NCI-H82 (cell line): ENCODE measurements at regions not wholly inside any gene's neighbourhood (a gene's known extent, or its start where the extent isn't known, plus 50 kb on each side); places are given as distances from the start of the nearest gene placed in this dataset.
A peak's percentile ranks its signal among the peaks of the same experiment; 100 is the strongest.

Experiments used
- DNase-seq: peaks from one replicate; lab custom pipeline; 2025; lab: John Stamatoyannopoulos, UW

GRCh38 chr3:117886147-117886546 lies 1148.5 kb downstream of the IGSF11 start:
- no peak for DNase-seq

- no peak for DNase-seq
Observed at GRCh38 chr3:117887031-117887430, 1147.6 kb downstream of the IGSF11 start.

GRCh38 chr3:117887901-117888300 lies 1146.7 kb downstream of the IGSF11 start:
- DNase-seq, result no peak

GRCh38 chr3:117892431-117892841 lies 1142.2 kb downstream of the IGSF11 start:
- DNase-seq, result no peak

GRCh38 chr3:117893001-117893400 lies 1141.6 kb downstream of the IGSF11 start:
- DNase-seq, result no peak

- peak; percentile 11 for DNase-seq
Observed at GRCh38 chr3:117893638-117894037, 1141.0 kb downstream of the IGSF11 start.

GRCh38 chr3:117898722-117899522 lies 1135.7 kb downstream of the IGSF11 start:
- DNase-seq, result peak; percentile 72

- no peak for DNase-seq
Observed at GRCh38 chr3:117903226-117903625, 1131.4 kb downstream of the IGSF11 start.

- DNase-seq, result peak; percentile 79
Observed at GRCh38 chr3:117910820-117911521, 1123.7 kb downstream of the IGSF11 start.

- no peak for DNase-seq
Observed at GRCh38 chr3:117912352-117912751, 1122.3 kb downstream of the IGSF11 start.

GRCh38 chr3:117914540-117915100 lies 1120.0 kb downstream of the IGSF11 start:
- no peak for DNase-seq

GRCh38 chr3:117916839-117917238 lies 1117.8 kb downstream of the IGSF11 start:
- no peak for DNase-seq

GRCh38 chr3:117919621-117920020 lies 1115.0 kb downstream of the IGSF11 start:
- DNase-seq, result peak; percentile 20

- no peak for DNase-seq
Observed at GRCh38 chr3:117920253-117920898, 1114.3 kb downstream of the IGSF11 start.

- no peak for DNase-seq
Observed at GRCh38 chr3:117921411-117921810, 1113.2 kb downstream of the IGSF11 start.

- peak; percentile 25 for DNase-seq
Observed at GRCh38 chr3:117922039-117922438, 1112.6 kb downstream of the IGSF11 start.

- peak; percentile 72 for DNase-seq
Observed at GRCh38 chr3:117926819-117927218, 1107.8 kb downstream of the IGSF11 start.

- peak; percentile 39 for DNase-seq
Observed at GRCh38 chr3:117927825-117928224, 1106.8 kb downstream of the IGSF11 start.

- DNase-seq, result no peak
Observed at GRCh38 chr3:117928836-117929235, 1105.8 kb downstream of the IGSF11 start.

GRCh38 chr3:117932441-117932840 lies 1102.2 kb downstream of the IGSF11 start:
- no peak for DNase-seq

GRCh38 chr3:117936159-117936558 lies 1098.5 kb downstream of the IGSF11 start:
- DNase-seq, result no peak

- peak; percentile 29 for DNase-seq
Observed at GRCh38 chr3:117938974-117939373, 1095.7 kb downstream of the IGSF11 start.
